Stimulated activated CD4-positive, alpha-beta T cell treated with anti-CD3 and anti-CD28 coated beads, Interleukin-4, amount 100 ng/mL, for 24 hours (primary cell): ENCODE measurements at regions not wholly inside any gene's neighbourhood (a gene's known extent, or its start where the extent isn't known, plus 50 kb on each side); places are given as distances from the start of the nearest gene placed in this dataset.
A peak's percentile ranks its signal among the peaks of the same experiment; 100 is the strongest.

Experiments used
- DNase-seq: peaks from one replicate; pipeline ENCODE4 v3.0.0-alpha.2; 2020

- DNase-seq: no peak
These were observed 287.8 kb downstream of the MTRR start for GRCh38 chr5:8156706-8157105.

GRCh38 chr5:8157320-8157822, 288.4 kb downstream of the MTRR start:
- DNase-seq: no peak

- no peak for DNase-seq
These were observed 307.2 kb downstream of the MTRR start for GRCh38 chr5:8176101-8176693.

GRCh38 chr5:8184455-8185063, 315.6 kb downstream of the MTRR start:
- DNase-seq: peak; percentile 10

- no peak for DNase-seq
These were observed 316.9 kb downstream of the MTRR start for GRCh38 chr5:8185852-8186251.

DNA sequence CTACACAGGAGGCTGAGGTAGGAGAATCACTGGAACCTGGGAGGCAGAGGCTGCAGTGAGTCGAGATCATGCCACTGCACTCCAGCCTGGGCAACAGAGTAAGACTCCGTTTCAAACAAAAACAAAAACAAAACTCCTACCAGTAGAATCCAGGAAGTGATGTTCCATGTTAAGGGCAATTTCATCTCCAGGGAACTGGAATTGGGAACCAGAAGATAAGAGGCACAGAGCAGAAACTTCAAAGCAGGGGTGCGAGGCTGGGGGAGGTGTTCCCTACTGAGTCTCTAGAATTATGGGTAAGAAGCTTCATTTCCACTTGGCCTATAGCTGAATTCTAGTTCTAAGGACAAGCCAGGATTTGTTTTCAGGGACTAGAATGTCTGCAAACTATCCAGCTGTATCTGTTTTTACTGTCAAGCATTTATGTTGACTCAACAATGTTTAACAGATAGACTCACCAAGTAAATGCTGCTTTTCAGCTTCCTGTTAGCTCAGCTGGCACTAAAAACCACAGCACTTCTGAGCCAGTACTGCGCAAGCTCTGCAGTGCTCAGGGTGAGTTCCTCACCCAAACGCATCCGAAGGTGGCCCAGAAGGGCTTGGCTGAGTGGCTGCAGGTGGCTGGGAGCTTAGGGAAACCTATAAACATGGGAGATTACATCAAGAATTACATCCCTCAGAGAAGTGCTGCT, 320.1 kb downstream of the MTRR start:
- DNase-seq: no peak

GRCh38 chr5:8192840-8193239, 323.9 kb downstream of the MTRR start:
- no peak for DNase-seq

DNA sequence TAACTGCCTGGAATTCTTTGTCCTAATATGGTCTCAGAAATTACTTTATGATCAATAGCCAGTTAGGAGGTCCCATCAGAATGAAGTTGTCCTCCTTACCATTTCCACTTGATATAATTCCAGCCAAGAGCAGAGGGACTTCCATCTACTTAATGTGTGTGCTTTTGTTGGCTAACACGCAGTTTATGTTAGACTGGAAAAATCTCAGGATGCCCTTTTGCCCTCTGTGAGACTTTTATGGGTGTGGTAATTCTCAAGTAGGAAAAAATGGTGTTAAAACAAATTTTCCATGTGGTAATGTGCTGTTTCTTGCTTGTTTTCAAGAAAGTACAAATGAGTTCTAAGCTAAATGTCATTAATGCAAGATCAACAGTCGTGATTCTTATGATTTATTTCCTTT, 327.1 kb downstream of the MTRR start:
- DNase-seq: no peak

- no peak for DNase-seq
These were observed 339.4 kb downstream of the MTRR start for GRCh38 chr5:8208307-8208706.

DNA sequence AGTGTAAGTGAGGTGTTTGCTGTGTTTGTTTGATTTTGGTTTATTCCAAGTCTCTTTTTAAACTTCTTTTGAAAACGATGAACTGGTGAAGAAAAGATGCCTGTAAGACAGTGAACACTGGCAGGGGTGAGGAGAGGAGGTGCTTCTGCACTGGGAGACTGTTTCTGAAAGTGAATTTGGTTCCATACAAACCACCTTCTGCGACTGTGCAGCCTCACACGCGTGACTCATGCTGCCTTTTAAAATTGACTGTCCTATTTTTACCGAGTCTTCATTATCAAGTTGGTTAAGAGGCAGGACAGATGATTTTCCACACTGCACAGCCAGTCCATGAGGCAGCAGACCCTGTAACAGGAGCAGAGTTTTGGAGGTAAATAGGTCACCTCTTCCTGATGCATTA, 340.6 kb downstream of the MTRR start:
- DNase-seq: no peak

GRCh38 chr5:8213701-8214240, 344.8 kb downstream of the MTRR start:
- no peak for DNase-seq

GRCh38 chr5:8216921-8217320, 348.0 kb downstream of the MTRR start:
- DNase-seq: no peak

GRCh38 chr5:8226148-8226547, 357.2 kb downstream of the MTRR start:
- no peak for DNase-seq

DNA sequence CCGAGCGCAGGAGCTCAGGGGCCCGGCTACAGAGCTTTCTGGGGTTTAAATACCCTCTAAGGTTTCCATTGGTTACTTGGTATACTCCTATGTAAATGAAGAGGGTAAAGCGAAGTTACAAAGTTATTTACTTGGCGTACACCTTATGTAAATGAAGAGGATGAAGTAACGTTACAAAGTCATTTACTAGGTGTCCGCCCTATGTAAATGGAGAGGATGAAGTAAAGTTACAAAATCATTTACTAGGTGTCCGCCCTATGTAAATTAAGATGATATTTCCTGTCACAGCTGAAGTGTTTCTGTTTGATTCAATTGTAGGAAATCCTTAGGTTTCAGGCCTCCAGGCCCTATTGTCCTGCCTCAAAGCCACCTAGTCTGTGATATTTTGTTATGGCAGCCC, 358.2 kb downstream of the MTRR start:
- no peak for DNase-seq

- DNase-seq: no peak
These were observed 360.6 kb downstream of the MTRR start for GRCh38 chr5:8229551-8229950.

- no peak for DNase-seq
These were observed 361.9 kb downstream of the MTRR start for GRCh38 chr5:8230868-8231267.

DNA sequence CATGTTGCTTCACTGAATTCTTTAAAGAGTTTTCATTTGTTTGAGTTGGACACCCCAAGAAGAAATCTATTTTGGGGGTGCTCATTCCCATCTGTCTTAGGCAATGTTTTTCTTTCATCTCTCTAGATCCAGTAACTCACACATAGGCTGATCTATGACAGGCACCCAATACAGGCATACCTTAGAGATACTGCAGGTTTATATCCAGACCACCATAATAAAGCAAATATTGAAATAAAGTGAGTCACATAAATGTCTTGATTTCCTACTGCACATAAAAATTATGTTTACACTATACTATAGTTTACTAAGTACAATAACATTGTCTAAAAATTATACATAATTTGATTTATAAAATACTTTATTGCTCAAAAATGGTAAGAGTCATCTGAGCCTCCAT, 364.5 kb downstream of the MTRR start:
- DNase-seq: no peak

- DNase-seq: no peak
These were observed 365.3 kb downstream of the MTRR start for GRCh38 chr5:8234179-8234770.

- DNase-seq: no peak
These were observed 369.1 kb downstream of the MTRR start for GRCh38 chr5:8238080-8238479.

DNA sequence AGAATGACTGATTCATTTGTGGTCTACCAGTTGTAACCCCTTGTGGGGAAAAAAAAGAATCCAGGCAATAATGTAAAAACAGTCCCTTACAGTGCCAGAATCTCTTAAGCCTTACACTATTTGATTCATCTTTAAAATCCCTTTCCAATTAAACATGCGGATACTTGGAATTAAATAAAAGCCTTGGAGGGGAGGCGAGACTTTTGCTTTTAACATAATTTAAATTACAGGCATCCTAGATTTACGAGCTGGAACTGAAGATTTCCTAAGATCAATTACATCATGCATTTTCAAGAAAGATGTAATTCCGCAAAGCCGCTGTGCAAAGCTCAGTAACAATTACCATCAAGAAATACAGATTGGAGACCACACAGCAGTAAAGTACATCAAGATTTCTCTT, 370.2 kb downstream of the MTRR start:
- DNase-seq: no peak

DNA sequence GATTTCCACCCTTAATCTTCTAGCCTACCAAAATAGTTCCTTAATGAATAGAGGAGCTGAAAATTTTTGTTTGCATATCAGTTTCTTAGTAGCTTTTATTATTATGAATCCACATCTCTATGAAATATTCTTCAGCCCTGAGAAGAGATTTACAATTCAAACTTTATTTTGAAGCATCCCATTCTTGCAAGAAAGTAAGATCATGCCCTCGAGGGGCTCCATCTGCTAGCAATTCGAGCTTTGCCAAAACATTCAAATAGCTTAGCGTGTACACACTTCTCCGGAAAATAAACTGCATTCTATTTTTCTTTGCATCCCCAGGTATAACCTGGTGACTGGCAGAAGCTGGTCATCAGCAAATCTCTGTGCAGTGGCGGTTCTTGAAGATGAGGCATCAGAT, 370.7 kb downstream of the MTRR start:
- DNase-seq: no peak

DNA sequence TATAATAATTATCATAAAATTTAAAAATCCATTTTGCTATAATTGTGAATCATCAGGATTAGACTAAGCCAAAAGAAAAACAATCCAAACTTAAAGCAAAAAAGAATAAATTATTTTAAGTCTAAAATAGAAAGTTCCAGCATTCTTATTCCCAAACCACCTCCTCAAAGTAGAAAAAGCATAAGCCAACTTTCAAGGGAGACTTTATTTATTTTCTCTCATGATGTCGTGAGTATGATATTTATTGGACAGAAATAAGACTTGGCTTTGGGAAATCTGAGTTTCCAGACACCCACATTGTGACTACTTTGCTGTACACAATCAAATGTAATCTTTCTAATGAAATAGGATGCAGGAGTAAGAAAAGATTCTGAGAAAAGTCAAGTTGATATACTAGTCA, 372.1 kb downstream of the MTRR start:
- DNase-seq: no peak

GRCh38 chr5:8241558-8241957, 372.6 kb downstream of the MTRR start:
- no peak for DNase-seq
